Trophoblast cell (in vitro differentiated cells and primary cell): ENCODE measurements at regions not wholly inside any gene's neighbourhood (a gene's known extent, or its start where the extent isn't known, plus 50 kb on each side); places are given as distances from the start of the nearest gene placed in this dataset.

Source experiments
- DNase-seq, 2 donors: peaks; one replicate each; pipeline ENCODE4 v3.0.0-alpha.2; 2016
- H2AFZ ChIP-seq: 2 replicates; pipeline ENCODE4 v1.6.1; 2013; ENCODE audit warnings: low read length, moderate library complexity, mild to moderate bottlenecking; ENCODE audit not compliant: insufficient read depth, poor library complexity
- H2AK5ac ChIP-seq: 2 replicates; pipeline ENCODE4 v1.6.1; 2013; ENCODE audit warnings: mild to moderate bottlenecking, low read length
- H2BK120ac ChIP-seq: 2 replicates; pipeline ENCODE4 v1.6.1; 2013; ENCODE audit warnings: low read length, mild to moderate bottlenecking, moderate library complexity; ENCODE audit not compliant: insufficient read depth, poor library complexity
- H2BK12ac ChIP-seq: 2 replicates; pipeline ENCODE4 v1.6.1; 2013; ENCODE audit warnings: mild to moderate bottlenecking, low read length, moderate library complexity
- H2BK5ac ChIP-seq: 2 replicates; pipeline ENCODE4 v1.6.1; 2013; ENCODE audit warnings: low read length, low read depth, moderate library complexity, mild to moderate bottlenecking; ENCODE audit not compliant: poor library complexity
- H3K14ac ChIP-seq: 2 replicates; pipeline ENCODE4 v1.6.1; 2013; ENCODE audit warnings: mild to moderate bottlenecking, low read length
- H3K18ac ChIP-seq: 2 replicates; pipeline ENCODE4 v1.6.1; 2013; ENCODE audit warnings: mild to moderate bottlenecking, low read length
- H3K23ac ChIP-seq: 2 replicates; pipeline ENCODE4 v1.6.1; 2013; ENCODE audit warnings: low read length
- H3K27ac ChIP-seq: 2 replicates; pipeline ENCODE4 v1.5.1; 2013; ENCODE audit warnings: low read depth, mild to moderate bottlenecking, inconsistent platforms, low read length, moderate library complexity
- H3K27me3 ChIP-seq: 2 replicates; pipeline ENCODE4 v1.6.1; 2013; ENCODE audit warnings: inconsistent platforms, mild to moderate bottlenecking, low read length, moderate library complexity; ENCODE audit not compliant: insufficient read depth
- H3K36me3 ChIP-seq, 2 experiments: 1 replicate in 1 of 2; 2 replicates in 1 of 2; pipeline ENCODE4 v1.6.1; 2013; ENCODE audit warnings: low read length in 2 of 2, mild to moderate bottlenecking in 2 of 2, moderate library complexity in 1 of 2; ENCODE audit not compliant: insufficient read depth in 2 of 2, control insufficient read depth in 1 of 2
- H3K4ac ChIP-seq: 2 replicates; pipeline ENCODE4 v1.6.1; 2013; ENCODE audit warnings: low read depth, mild to moderate bottlenecking, low read length, moderate library complexity
- H3K4me1 ChIP-seq, 2 experiments: 1 replicate in 1 of 2; 2 replicates in 1 of 2; pipeline ENCODE4 v1.6.1; 2013; ENCODE audit warnings: low read length in 2 of 2, mild to moderate bottlenecking in 2 of 2, moderate library complexity in 1 of 2; ENCODE audit not compliant: insufficient read depth in 2 of 2, control insufficient read depth in 1 of 2
- H3K4me2 ChIP-seq: 2 replicates; pipeline ENCODE4 v1.6.1; 2013; ENCODE audit warnings: inconsistent platforms, mild to moderate bottlenecking, low read length, moderate library complexity
- H3K4me3 ChIP-seq: 2 replicates; pipeline ENCODE4 v1.5.1; 2013; ENCODE audit warnings: mild to moderate bottlenecking, low read depth, low read length, inconsistent platforms
- H3K79me1 ChIP-seq: one replicate; pipeline ENCODE4 v1.6.1; 2013; ENCODE audit warnings: low read length
- H3K79me2 ChIP-seq: 2 replicates; pipeline ENCODE4 v1.6.1; 2013; ENCODE audit warnings: low read length, mild to moderate bottlenecking; ENCODE audit not compliant: control insufficient read depth, insufficient read depth, poor library complexity
- H3K9ac ChIP-seq: 2 replicates; pipeline ENCODE4 v1.6.1; 2013; ENCODE audit warnings: mild to moderate bottlenecking, low read length
- H3K9me3 ChIP-seq: 2 replicates; pipeline ENCODE4 v1.6.1; 2013; ENCODE audit warnings: low read depth, mild to moderate bottlenecking, control low read depth, inconsistent platforms, low read length; ENCODE audit not compliant: insufficient read depth
- H4K12ac ChIP-seq: 2 replicates; pipeline ENCODE4 v1.6.1; 2013; ENCODE audit warnings: low read depth, mild to moderate bottlenecking, low read length, moderate library complexity
- H4K8ac ChIP-seq: 2 replicates; pipeline ENCODE4 v1.6.1; 2013; ENCODE audit warnings: low read depth, mild to moderate bottlenecking, low read length, moderate library complexity
- H4K91ac ChIP-seq: one replicate; pipeline ENCODE4 v1.6.1; 2013; ENCODE audit warnings: low read depth, mild to moderate bottlenecking, low read length, moderate library complexity
- WGBS: extraction: QIAGEN DNeasy Blood & Tissue Kit; methylation state at CpG from one replicate; pipeline ENCODE4 v1.1.7; 2013; ENCODE audit warnings: missing lambda C conversion rate; ENCODE audit not compliant: insufficient read length, insufficient coverage; ENCODE audit errors: extremely low coverage; 5-methylcytosine and 5-hydroxymethylcytosine counted together

DNA sequence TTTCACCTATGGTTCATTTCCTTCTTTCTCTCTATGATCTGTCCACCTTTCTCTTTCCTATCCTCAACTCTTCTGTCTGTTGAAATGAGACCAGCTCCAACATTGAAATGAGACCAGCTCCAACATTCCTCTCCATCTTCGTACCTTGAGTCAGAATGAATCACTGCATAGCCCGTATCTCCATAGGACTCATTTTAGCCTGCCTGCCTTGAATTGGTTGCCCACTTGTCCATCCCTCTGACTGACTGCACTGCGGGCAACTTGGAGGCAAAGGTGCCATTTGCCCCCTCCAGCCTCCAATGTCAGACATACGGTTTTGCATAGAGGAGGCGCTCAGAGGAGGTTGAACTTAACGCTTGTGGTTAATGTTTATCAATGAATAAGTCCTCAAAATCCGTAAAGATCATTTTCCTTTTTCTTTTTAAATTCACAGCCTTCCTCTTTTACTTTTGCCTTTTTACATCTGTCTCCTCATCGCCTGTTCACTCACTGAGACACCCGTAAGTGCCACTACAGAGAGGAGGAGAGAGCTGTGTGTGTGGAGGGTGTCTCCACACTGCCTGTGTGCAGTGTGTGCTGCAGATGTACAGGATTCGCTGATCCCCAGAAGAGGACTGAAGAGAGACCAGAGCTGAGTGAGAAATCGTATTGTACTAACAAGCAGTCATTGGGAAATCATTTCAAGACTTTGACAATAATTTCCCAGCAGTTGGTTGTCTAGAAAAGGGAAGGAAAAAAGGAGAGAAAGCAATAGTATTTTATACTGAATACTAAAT lies 579.6 kb upstream of the MAP3K7 start:
- Histone ChIP-seq H3K4ac (no peak overlapping the region), H3K79me2 (no peaks in the 10 kb centered on the region), H2AK5ac (no peak overlapping the region), H3K9me3 (no peaks in the 10 kb centered on the region), H3K4me1 (no peaks in the 10 kb centered on the region), H2BK12ac (no peak overlapping the region), H3K18ac (no peak overlapping the region), H3K4me2 (no peak overlapping the region), H3K27ac (no peak overlapping the region), H2BK5ac (no peak overlapping the region), H3K4me3 (no peak overlapping the region), H3K79me1 (no peaks in the 10 kb centered on the region), H3K36me3 (no peaks in the 10 kb centered on the region), H3K23ac (no peak overlapping the region), H4K12ac (no peak overlapping the region), H2BK120ac (no peak overlapping the region), H3K27me3 (no peaks in the 10 kb centered on the region), H3K14ac (no peak overlapping the region), H4K91ac (no peak overlapping the region), H2AFZ (no peak overlapping the region), H3K9ac (no peak overlapping the region), H4K8ac (no peak overlapping the region)
- DNase-seq: peak; percentile 2 to 14
- WGBS: no CpG with 5 or more reads among the region's 11 CpGs

DNA sequence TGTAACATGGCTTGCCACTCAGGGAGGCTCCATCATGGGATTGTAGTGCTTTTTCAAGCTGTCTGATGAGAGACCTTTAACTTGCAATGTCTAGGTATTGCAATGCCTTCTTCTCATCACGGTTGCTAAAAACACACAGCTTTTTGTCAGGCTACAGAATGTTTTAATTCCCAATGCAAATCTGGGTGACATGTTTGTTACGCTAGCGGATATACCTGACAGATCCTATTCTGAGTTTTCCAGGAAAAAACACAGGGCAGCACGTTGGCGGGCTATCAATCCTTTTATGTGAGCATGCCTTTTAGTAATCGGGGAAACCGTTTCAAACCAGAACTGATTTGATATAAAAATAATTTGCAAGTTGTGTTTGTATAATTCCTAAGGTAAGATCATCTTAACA lies 577.2 kb upstream of the MAP3K7 start:
- Histone ChIP-seq H2BK12ac (no peak overlapping the region), H4K8ac (no peak overlapping the region), H3K27me3 (no peaks in the 10 kb centered on the region), H4K12ac (no peak overlapping the region), H3K14ac (no peak overlapping the region), H3K4me3 (no peak overlapping the region), H3K4me1 (no peaks in the 10 kb centered on the region), H3K18ac (no peak overlapping the region), H3K9ac (no peak overlapping the region), H2AK5ac (no peak overlapping the region), H2BK5ac (no peak overlapping the region), H3K23ac (no peak overlapping the region), H4K91ac (no peak overlapping the region), H3K79me2 (no peaks in the 10 kb centered on the region), H3K27ac (no peak overlapping the region), H3K79me1 (no peaks in the 10 kb centered on the region), H3K4ac (no peak overlapping the region), H2AFZ (no peak overlapping the region), H3K9me3 (no peaks in the 10 kb centered on the region), H2BK120ac (no peak overlapping the region), H3K4me2 (no peak overlapping the region), H3K36me3 (no peaks in the 10 kb centered on the region)
- WGBS: no CpG with 5 or more reads among the region's 7 CpGs
- DNase-seq: no peak

DNA sequence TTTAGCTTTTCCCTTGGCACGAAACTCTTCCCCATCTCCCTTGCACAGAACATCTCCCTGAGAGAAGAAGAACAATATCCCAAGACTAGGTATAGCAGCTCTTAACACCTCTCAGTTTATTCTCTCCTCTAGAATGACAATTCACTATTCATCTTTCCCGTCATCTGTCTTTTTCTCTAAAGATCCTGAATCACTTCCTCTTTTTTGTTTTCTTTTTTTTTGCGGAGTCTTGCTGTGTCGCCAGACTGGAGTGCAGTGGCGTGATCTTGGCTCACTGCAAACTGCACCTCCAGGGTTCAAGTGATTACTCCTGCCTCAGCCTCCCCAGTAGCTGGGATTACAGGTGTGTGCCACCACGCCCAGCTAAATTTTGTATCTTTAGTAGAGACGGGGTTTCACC lies 574.4 kb upstream of the MAP3K7 start:
- H3K4me3 ChIP-seq: no peak overlapping the region
- H2BK5ac ChIP-seq: no peak overlapping the region
- H3K4me2 ChIP-seq: no peak overlapping the region
- no peaks in the 10 kb centered on the region for H3K79me2 ChIP-seq
- H3K36me3 ChIP-seq: no peaks in the 10 kb centered on the region
- no peaks in the 10 kb centered on the region for H3K27me3 ChIP-seq
- no peak overlapping the region for H3K4ac ChIP-seq
- no peak overlapping the region for H2AFZ ChIP-seq
- H3K23ac ChIP-seq: no peak overlapping the region
- WGBS: no CpG with 5 or more reads among the region's 7 CpGs
- H4K91ac ChIP-seq: no peak overlapping the region
- no peak for DNase-seq
- no peak overlapping the region for H2AK5ac ChIP-seq
- H3K27ac ChIP-seq: no peak overlapping the region
- H2BK12ac ChIP-seq: no peak overlapping the region
- no peak overlapping the region for H4K8ac ChIP-seq
- H4K12ac ChIP-seq: no peak overlapping the region
- H2BK120ac ChIP-seq: no peak overlapping the region
- no peaks in the 10 kb centered on the region for H3K9me3 ChIP-seq
- H3K4me1 ChIP-seq: no peaks in the 10 kb centered on the region
- H3K79me1 ChIP-seq: no peaks in the 10 kb centered on the region
- H3K14ac ChIP-seq: no peak overlapping the region
- H3K9ac ChIP-seq: no peak overlapping the region
- no peak overlapping the region for H3K18ac ChIP-seq

DNA sequence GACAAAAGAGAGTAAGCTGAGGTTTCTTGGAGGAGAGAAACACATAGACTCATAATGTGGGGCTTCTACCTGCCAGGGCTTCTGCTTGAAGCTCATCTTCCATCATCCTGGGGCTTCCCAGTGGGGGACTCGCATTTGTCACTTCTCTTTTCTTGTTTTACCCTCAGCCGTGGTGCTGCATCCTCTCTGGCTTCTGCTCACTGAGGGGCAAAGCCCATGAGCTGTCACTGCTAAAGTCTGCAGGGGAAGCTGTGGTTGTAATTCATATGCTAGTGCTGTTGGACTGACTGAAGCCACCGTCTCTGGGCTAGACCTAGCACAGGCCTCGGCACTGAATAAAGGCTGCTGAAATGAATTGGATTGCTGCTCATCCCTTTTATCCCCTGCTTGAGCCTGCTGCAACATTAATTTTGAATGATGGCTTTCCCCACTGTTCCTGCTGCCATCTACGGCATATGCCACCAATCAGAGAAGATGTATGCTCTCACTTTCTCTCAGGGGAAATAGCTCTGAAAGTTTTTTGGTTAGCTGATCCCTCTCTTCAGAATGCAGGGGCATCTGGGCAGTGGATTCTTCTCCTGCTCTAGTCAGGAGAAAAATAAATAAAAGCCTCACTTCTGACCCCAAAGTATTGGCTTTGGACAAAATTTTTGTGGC lies 568.4 kb upstream of the MAP3K7 start:
- no CpG with 5 or more reads among the region's 5 CpGs for WGBS
- Histone ChIP-seq H3K23ac (no peak overlapping the region), H4K91ac (no peak overlapping the region), H3K4me2 (no peak overlapping the region), H2BK120ac (no peak overlapping the region), H3K27ac (no peak overlapping the region), H3K4me3 (no peak overlapping the region), H4K12ac (no peak overlapping the region), H3K9me3 (no peaks in the 10 kb centered on the region), H2BK5ac (no peak overlapping the region), H2BK12ac (no peak overlapping the region), H3K4me1 (no peaks in the 10 kb centered on the region), H3K9ac (no peak overlapping the region), H3K36me3 (no peaks in the 10 kb centered on the region), H3K27me3 (no peaks in the 10 kb centered on the region), H3K4ac (no peak overlapping the region), H2AK5ac (no peak overlapping the region), H2AFZ (no peak overlapping the region), H3K14ac (no peak overlapping the region), H3K79me1 (no peaks in the 10 kb centered on the region), H3K18ac (no peak overlapping the region), H3K79me2 (no peaks in the 10 kb centered on the region), H4K8ac (no peak overlapping the region)
- no peak for DNase-seq
